Trophoblast cell (in vitro differentiated cells and primary cell): ENCODE measurements at regions not wholly inside any gene's neighbourhood (a gene's known extent, or its start where the extent isn't known, plus 50 kb on each side); places are given as distances from the start of the nearest gene placed in this dataset.
A peak's percentile ranks its signal among the peaks of the same experiment; 100 is the strongest.

Experiments
- DNase-seq, 2 donors: peaks; one replicate each; pipeline ENCODE4 v3.0.0-alpha.2; 2016
- H2AFZ ChIP-seq: 2 replicates; pipeline ENCODE4 v1.6.1; 2013; ENCODE audit warnings: low read length, moderate library complexity, mild to moderate bottlenecking; ENCODE audit not compliant: insufficient read depth, poor library complexity
- H2AK5ac ChIP-seq: 2 replicates; pipeline ENCODE4 v1.6.1; 2013; ENCODE audit warnings: mild to moderate bottlenecking, low read length
- H2BK120ac ChIP-seq: 2 replicates; pipeline ENCODE4 v1.6.1; 2013; ENCODE audit warnings: low read length, mild to moderate bottlenecking, moderate library complexity; ENCODE audit not compliant: insufficient read depth, poor library complexity
- H2BK12ac ChIP-seq: 2 replicates; pipeline ENCODE4 v1.6.1; 2013; ENCODE audit warnings: mild to moderate bottlenecking, low read length, moderate library complexity
- H2BK5ac ChIP-seq: 2 replicates; pipeline ENCODE4 v1.6.1; 2013; ENCODE audit warnings: low read length, low read depth, moderate library complexity, mild to moderate bottlenecking; ENCODE audit not compliant: poor library complexity
- H3K14ac ChIP-seq: 2 replicates; pipeline ENCODE4 v1.6.1; 2013; ENCODE audit warnings: mild to moderate bottlenecking, low read length
- H3K18ac ChIP-seq: 2 replicates; pipeline ENCODE4 v1.6.1; 2013; ENCODE audit warnings: mild to moderate bottlenecking, low read length
- H3K23ac ChIP-seq: 2 replicates; pipeline ENCODE4 v1.6.1; 2013; ENCODE audit warnings: low read length
- H3K27ac ChIP-seq: 2 replicates; pipeline ENCODE4 v1.5.1; 2013; ENCODE audit warnings: low read depth, mild to moderate bottlenecking, inconsistent platforms, low read length, moderate library complexity
- H3K27me3 ChIP-seq: 2 replicates; pipeline ENCODE4 v1.6.1; 2013; ENCODE audit warnings: inconsistent platforms, mild to moderate bottlenecking, low read length, moderate library complexity; ENCODE audit not compliant: insufficient read depth
- H3K36me3 ChIP-seq, 2 experiments: 1 replicate in 1 of 2; 2 replicates in 1 of 2; pipeline ENCODE4 v1.6.1; 2013; ENCODE audit warnings: low read length in 2 of 2, mild to moderate bottlenecking in 2 of 2, moderate library complexity in 1 of 2; ENCODE audit not compliant: insufficient read depth in 2 of 2, control insufficient read depth in 1 of 2
- H3K4ac ChIP-seq: 2 replicates; pipeline ENCODE4 v1.6.1; 2013; ENCODE audit warnings: low read depth, mild to moderate bottlenecking, low read length, moderate library complexity
- H3K4me1 ChIP-seq, 2 experiments: 1 replicate in 1 of 2; 2 replicates in 1 of 2; pipeline ENCODE4 v1.6.1; 2013; ENCODE audit warnings: low read length in 2 of 2, mild to moderate bottlenecking in 2 of 2, moderate library complexity in 1 of 2; ENCODE audit not compliant: insufficient read depth in 2 of 2, control insufficient read depth in 1 of 2
- H3K4me2 ChIP-seq: 2 replicates; pipeline ENCODE4 v1.6.1; 2013; ENCODE audit warnings: inconsistent platforms, mild to moderate bottlenecking, low read length, moderate library complexity
- H3K4me3 ChIP-seq: 2 replicates; pipeline ENCODE4 v1.5.1; 2013; ENCODE audit warnings: mild to moderate bottlenecking, low read depth, low read length, inconsistent platforms
- H3K79me1 ChIP-seq: one replicate; pipeline ENCODE4 v1.6.1; 2013; ENCODE audit warnings: low read length
- H3K79me2 ChIP-seq: 2 replicates; pipeline ENCODE4 v1.6.1; 2013; ENCODE audit warnings: low read length, mild to moderate bottlenecking; ENCODE audit not compliant: control insufficient read depth, insufficient read depth, poor library complexity
- H3K9ac ChIP-seq: 2 replicates; pipeline ENCODE4 v1.6.1; 2013; ENCODE audit warnings: mild to moderate bottlenecking, low read length
- H3K9me3 ChIP-seq: 2 replicates; pipeline ENCODE4 v1.6.1; 2013; ENCODE audit warnings: low read depth, mild to moderate bottlenecking, control low read depth, inconsistent platforms, low read length; ENCODE audit not compliant: insufficient read depth
- H4K12ac ChIP-seq: 2 replicates; pipeline ENCODE4 v1.6.1; 2013; ENCODE audit warnings: low read depth, mild to moderate bottlenecking, low read length, moderate library complexity
- H4K8ac ChIP-seq: 2 replicates; pipeline ENCODE4 v1.6.1; 2013; ENCODE audit warnings: low read depth, mild to moderate bottlenecking, low read length, moderate library complexity
- H4K91ac ChIP-seq: one replicate; pipeline ENCODE4 v1.6.1; 2013; ENCODE audit warnings: low read depth, mild to moderate bottlenecking, low read length, moderate library complexity
- WGBS: extraction: QIAGEN DNeasy Blood & Tissue Kit; methylation state at CpG from one replicate; pipeline ENCODE4 v1.1.7; 2013; ENCODE audit warnings: missing lambda C conversion rate; ENCODE audit not compliant: insufficient read length, insufficient coverage; ENCODE audit errors: extremely low coverage; 5-methylcytosine and 5-hydroxymethylcytosine counted together

DNA sequence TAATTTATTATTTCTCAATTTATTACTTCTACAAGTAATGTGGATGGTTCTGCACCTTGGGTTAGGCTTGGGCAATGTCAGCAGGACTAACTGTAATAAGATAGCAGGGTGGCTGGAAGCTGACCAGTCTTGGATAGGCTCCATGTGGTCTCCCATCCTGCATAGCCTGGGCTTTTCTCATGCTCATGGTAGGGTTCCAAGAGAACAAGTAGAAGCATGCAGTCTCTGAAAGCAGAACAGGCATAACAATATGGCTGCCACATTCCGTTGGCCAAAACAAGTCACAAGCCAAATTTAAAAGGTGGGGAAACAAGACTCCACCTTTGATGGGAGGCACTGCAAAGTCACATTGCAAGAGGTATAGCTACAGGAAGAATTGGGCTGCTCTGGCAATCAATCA is 98.6 kb upstream of the MDFIC start:
- Histone ChIP-seq H3K4me3 (no peak overlapping the region), H2BK12ac (no peak overlapping the region), H3K14ac (no peak overlapping the region), H3K27ac (no peak overlapping the region), H4K12ac (no peak overlapping the region), H4K8ac (no peak overlapping the region), H3K27me3 (no peaks in the 10 kb centered on the region), H3K23ac (no peak overlapping the region), H4K91ac (no peak overlapping the region), H3K9ac (no peak overlapping the region), H2BK5ac (no peak overlapping the region), H2AFZ (no peak overlapping the region), H3K4me1 (peaks cover 0 to 3% of the 10 kb centered on the region in 2 experiments), H2AK5ac (no peak overlapping the region), H3K36me3 (no peaks in the 10 kb centered on the region), H3K79me1 (no peaks in the 10 kb centered on the region), H3K4ac (no peak overlapping the region), H3K4me2 (no peak overlapping the region), H3K79me2 (no peaks in the 10 kb centered on the region), H3K18ac (no peak overlapping the region), H3K9me3 (no peaks in the 10 kb centered on the region), H2BK120ac (no peak overlapping the region)
- DNase-seq, result no peak
- no CpG with 5 or more reads among the region's 1 CpG for WGBS

DNA sequence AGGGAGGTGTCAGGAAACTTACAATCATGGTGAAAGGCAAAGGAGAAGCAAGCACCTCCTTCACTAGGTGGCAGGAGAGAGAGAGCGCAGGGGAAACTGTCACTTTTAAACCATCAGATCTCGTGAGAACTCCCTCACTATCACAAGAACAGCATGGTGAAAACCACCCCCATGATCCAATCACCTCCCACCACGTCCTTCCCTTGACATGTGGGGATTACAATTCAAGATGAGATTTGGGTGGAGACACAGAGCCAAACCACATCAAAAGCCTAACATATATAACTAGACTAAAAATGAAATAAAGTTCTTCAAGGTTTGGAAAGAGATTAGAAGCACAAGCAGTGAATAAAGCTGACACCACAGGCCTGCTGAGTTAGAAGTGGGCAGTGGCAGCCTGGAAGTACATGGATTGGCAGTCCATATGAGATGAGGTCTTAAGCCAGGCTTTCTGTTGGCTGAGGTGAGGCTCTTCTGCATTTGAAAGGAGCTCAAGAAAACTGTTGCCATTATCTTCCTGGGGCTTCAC is 96.4 kb upstream of the MDFIC start:
- no peak for DNase-seq
- H3K23ac ChIP-seq, result no peak overlapping the region
- no peak overlapping the region for H3K4me3 ChIP-seq
- H2AK5ac ChIP-seq, result no peak overlapping the region
- peak overlapping the region; percentile 21 for H2BK5ac ChIP-seq
- peak overlapping the region; percentile 78 for H2AFZ ChIP-seq
- H3K79me1 ChIP-seq, result no peaks in the 10 kb centered on the region
- no peaks in the 10 kb centered on the region for H3K79me2 ChIP-seq
- no peak overlapping the region for H4K8ac ChIP-seq
- H3K18ac ChIP-seq, result no peak overlapping the region
- H3K9me3 ChIP-seq, result no peaks in the 10 kb centered on the region
- peaks cover 0 to 3% of the 10 kb centered on the region in 2 experiments for H3K4me1 ChIP-seq
- no peak overlapping the region for H2BK120ac ChIP-seq
- WGBS, result no CpG with 5 or more reads among the region's 3 CpGs
- no peak overlapping the region for H3K14ac ChIP-seq
- no peak overlapping the region for H3K4me2 ChIP-seq
- no peaks in the 10 kb centered on the region for H3K27me3 ChIP-seq
- no peak overlapping the region for H3K9ac ChIP-seq
- no peak overlapping the region for H4K91ac ChIP-seq
- H3K36me3 ChIP-seq, result no peaks in the 10 kb centered on the region
- H2BK12ac ChIP-seq, result no peak overlapping the region
- H4K12ac ChIP-seq, result no peak overlapping the region
- H3K27ac ChIP-seq, result no peak overlapping the region
- no peak overlapping the region for H3K4ac ChIP-seq

DNA sequence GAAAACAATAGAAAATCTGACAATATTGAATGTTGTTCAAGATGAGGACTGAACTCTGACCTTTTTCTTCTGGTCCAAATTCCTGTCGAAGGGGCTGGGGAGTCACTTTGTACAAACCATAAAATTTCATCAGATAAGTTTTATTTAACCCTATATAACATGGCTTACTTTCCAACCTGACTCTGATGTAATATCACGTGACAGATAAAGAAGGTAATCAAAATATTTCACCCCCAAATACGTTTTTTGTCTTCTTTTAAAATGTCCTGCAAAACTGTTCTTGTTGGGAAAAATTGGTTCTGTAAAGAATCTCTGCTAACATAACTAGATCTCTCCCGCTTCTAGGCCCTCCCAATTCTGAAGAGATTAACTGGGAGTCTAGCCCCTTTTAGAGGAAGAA is 90.9 kb upstream of the MDFIC start:
- Histone ChIP-seq H3K79me2 (no peaks in the 10 kb centered on the region), H3K36me3 (no peaks in the 10 kb centered on the region), H2AFZ (no peak overlapping the region), H3K9me3 (no peaks in the 10 kb centered on the region), H3K27ac (no peak overlapping the region), H4K8ac (no peak overlapping the region), H3K14ac (no peak overlapping the region), H3K4me1 (no peaks in the 10 kb centered on the region), H3K4ac (no peak overlapping the region), H3K4me3 (no peak overlapping the region), H3K79me1 (no peaks in the 10 kb centered on the region), H2BK120ac (no peak overlapping the region), H4K91ac (no peak overlapping the region), H3K9ac (no peak overlapping the region), H3K18ac (no peak overlapping the region), H4K12ac (no peak overlapping the region), H2AK5ac (no peak overlapping the region), H2BK12ac (no peak overlapping the region), H3K27me3 (no peaks in the 10 kb centered on the region), H2BK5ac (no peak overlapping the region), H3K23ac (no peak overlapping the region), H3K4me2 (no peak overlapping the region)
- no peak for DNase-seq
- no CpG with 5 or more reads among the region's 4 CpGs for WGBS

DNA sequence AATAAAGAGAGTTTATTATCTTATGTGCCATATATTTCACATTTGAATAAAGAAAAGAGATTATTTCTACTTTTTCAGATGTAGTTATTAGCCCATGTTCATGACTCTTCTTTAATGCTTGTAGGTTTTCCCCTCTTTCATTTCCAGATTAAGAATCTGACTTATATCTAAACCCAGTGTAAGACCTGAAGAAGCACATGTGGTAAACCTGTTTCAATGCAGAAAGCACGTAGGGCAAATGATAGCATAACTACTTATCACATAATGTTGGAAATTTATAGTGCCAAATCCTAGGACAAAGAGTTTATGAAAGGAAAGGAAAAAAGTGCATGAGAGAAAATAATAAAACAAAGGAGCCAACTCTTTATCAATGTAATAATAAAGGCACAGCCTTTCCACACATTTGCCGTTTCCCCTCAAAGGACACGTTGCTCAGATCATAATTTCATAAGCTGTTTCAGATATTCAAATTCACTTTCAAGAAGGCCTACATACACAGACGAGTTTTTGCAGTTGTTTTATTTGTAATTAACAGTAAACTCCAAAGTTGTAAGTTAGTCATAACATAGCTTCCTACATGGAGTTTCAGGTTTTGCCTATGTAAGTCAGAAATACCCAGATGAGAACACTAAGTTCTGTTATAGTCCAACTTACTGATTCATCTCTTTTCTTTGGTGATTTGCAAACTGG is 88.8 kb upstream of the MDFIC start:
- Histone ChIP-seq H3K4me2 (no peak overlapping the region), H3K23ac (no peak overlapping the region), H3K9me3 (no peaks in the 10 kb centered on the region), H2AK5ac (no peak overlapping the region), H2BK120ac (no peak overlapping the region), H3K18ac (no peak overlapping the region), H4K8ac (no peak overlapping the region), H4K12ac (no peak overlapping the region), H3K27ac (no peak overlapping the region), H3K14ac (no peak overlapping the region), H3K4ac (no peak overlapping the region), H3K36me3 (no peaks in the 10 kb centered on the region), H4K91ac (no peak overlapping the region), H3K9ac (no peak overlapping the region), H2AFZ (no peak overlapping the region), H3K4me1 (no peaks in the 10 kb centered on the region), H3K79me1 (no peaks in the 10 kb centered on the region), H2BK12ac (no peak overlapping the region), H3K4me3 (no peak overlapping the region), H3K27me3 (no peaks in the 10 kb centered on the region), H2BK5ac (no peak overlapping the region), H3K79me2 (no peaks in the 10 kb centered on the region)
- DNase-seq, result no peak
- no CpG with 5 or more reads among the region's 4 CpGs for WGBS
